GM21737 (cell line): ENCODE measurements at regions not wholly inside any gene's neighbourhood (a gene's known extent, or its start where the extent isn't known, plus 50 kb on each side); places are given as distances from the start of the nearest gene placed in this dataset.

Experiments used
- ATAC-seq: cut with Tn5 transposase; IDR thresholded peaks from one replicate; pipeline ENCODE4 v1.9.1; 2021; ENCODE audit warnings: mild to moderate bottlenecking, moderate library complexity; ENCODE audit not compliant: unreplicated experiment

DNA sequence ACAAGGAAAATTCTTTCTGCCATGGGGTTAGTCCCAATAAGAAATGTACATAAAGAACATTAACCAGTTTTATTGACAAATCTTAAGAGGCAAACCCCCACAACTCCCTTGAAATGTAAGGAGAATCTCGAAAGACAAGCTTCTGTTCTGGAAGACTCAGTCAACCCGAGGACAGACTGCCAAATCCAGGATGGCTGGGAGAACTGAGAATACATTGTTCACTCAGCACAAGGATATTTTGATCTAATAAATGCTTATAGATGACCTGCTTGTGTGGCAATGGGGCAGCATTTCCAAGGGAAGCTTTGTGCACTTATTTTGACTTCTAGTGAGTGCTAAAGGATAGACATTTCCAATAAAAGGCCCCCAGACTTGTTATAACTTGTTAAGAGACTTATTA lies 280.4 kb downstream of the DHX15 start:
- no peak for ATAC-seq

DNA sequence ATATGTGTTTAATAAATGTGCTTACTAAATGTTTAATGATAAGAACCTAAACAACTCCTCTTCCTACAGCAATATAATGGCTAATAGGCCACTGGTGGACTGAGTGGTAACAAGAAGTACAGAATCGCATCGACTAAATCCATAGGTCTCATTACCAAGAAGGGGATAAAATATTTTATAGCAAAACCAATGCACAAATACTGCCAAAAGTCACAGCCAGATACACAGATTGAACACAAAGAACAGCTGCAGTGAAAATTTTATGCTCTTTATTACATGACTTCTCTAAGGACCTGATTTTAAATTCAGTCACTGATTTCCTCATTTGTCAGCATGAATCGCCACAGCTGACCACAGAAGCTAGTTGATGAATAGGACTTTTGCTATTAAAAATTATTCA lies 285.4 kb downstream of the DHX15 start:
- no peak for ATAC-seq

DNA sequence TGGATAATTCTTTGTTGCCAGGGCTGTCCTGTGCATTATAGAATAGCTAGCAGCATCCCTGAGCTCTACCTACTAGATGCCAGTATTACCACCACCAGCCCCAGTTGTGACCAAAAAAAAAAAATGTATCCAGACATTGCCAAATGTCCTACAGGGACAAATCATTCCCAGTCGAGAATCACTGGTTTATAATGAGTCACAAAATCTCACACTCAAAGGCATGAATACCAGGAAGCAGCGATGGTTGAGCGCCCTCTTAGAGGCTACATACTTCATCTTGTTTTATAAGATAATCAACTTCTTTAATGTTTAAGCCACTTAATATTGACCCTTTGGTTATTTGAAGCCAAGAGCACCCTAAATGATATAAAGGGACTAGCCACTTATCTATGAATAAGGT lies 297.3 kb downstream of the DHX15 start:
- ATAC-seq: no peak

DNA sequence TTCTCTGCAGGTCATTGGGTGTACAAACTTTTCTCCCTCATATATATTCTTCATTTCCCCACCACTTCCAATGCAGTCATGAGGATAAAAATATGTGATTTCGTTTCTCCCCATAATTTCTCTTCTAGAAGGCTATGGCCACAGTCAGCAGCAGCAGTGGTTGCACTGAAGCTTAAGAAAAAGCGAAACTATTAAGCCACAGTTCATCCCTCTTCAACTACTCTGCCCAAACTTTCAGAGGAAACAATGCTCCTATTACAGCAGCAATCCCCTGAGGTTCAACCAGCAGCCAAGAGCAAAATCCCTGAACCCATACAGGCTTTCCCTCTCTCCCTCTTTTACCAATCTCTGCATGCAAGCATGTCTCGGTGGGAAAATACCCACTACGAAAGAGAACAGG lies 298.6 kb downstream of the DHX15 start:
- ATAC-seq: no peak

DNA sequence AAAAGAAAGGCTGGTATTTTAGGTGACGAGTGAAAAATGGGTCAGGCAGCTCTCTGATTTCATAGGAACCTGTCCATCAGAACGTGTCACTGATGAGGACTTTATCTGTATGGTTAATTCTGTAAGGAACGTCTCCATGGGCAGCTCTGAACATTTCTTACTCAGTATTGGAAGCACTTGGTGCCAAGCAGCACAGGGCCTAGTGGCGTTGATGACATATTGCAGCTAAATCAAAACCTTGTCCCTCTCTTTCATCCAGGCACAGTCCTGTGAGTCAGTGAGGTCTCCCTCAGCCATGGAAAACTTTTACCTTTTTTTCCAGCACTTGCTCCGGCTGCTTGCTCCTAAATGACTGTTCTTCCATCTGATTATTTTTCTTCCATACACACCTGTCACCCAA lies 301.9 kb downstream of the DHX15 start:
- no peak for ATAC-seq

DNA sequence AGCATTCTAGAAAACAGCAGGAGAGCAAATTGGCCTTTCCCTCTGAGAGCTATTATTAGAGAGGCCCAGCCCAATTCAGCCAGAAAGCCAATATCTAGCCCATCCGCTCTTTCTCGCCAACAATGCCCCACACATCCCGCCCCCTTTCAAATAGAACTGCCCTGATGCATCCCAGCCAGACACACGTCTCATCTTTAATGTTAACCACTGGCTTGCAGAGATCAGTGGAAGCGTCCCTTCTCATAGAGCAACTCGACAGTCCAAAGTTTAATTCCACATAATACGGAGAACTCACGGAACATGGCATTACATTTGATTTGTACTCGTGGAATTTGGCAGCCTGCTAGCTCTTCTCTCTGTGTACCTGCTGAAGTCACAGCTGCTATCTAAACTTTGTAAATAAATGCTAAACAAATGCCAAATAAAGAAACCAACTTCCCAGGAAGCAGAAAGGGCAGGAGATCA lies 304.4 kb downstream of the DHX15 start:
- ATAC-seq: no peak

DNA sequence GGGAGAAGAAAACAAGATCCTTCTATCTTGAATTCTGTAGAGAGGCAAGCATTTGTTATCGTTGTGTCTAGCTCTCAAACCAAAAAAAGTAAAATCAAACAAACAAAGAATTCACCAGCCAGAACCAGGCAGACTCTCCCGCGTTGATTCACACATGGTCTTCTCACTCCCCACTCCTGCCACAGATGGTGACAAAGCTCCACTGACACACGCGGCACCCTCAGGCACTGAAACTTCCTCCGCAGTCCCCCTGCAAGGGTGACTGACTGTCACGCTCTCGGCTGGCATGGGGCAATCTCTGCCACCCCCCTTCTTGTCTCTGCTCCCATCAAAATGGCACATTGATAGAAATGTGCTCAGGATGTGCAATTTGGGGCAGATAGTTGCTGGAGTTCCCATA lies 304.9 kb downstream of the DHX15 start:
- ATAC-seq: no peak

DNA sequence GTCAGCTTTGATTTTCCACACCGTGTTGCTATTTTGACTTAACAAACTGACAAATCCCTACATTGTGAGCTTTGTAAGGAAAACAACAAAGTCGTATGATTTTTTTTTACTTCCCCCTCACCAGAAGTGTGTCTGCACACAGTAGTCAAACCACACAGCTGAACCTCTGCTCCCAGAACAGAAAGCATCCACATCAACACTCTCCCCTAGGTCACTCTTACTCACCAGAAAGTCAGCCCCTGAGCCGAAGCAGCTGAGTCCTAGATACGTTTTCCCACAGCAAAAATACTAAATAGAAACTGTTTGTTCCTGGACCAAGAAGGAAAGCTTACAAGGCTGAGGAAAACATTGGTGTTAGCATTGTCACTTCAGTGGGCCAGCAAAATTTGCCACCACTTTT lies 305.7 kb downstream of the DHX15 start:
- no peak for ATAC-seq

DNA sequence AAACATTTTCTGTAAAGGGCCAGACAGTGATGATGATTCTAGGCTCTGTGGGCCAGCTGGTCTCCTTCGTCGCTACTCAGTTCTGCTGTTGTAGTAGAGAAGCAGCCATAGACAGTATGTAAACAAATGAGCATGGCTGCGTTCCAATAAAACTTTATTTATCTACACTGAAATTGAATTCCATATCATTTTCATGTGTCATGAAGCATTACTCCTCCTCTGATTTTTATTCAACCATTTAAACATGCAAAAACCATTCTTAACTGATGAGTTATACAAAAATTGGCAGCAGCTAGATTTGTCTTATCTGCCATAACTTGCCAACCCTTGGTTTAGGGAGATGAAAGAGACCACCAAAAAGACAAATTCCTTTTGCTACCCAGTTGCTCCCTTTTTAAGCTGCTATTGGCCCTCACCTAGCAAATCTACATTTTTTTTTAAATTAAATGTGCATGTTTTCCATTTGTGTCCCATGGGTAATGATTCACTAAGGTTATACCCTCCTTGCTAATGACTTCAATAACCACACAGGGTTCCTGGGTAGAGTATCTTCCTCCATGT lies 309.9 kb downstream of the DHX15 start:
- ATAC-seq: no peak

DNA sequence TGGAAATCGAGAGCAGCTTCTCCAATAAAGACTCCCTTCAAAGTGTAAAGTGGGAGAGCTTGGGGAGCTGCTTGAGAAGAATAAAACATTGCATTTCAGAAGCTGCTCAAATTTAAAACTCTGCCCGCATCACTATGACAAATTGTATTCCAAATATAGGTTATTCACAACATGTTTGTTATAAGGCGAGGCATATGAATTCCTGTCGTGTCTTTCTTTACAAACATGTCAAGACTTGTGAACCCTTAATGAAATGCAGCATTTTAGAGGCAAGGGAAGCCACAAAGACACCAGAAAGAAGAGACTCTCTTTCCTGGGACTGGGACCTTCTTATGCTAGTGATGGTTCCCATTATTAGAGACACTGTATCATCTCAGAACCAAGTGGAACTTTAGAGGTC lies 311.2 kb downstream of the DHX15 start:
- ATAC-seq: no peak

DNA sequence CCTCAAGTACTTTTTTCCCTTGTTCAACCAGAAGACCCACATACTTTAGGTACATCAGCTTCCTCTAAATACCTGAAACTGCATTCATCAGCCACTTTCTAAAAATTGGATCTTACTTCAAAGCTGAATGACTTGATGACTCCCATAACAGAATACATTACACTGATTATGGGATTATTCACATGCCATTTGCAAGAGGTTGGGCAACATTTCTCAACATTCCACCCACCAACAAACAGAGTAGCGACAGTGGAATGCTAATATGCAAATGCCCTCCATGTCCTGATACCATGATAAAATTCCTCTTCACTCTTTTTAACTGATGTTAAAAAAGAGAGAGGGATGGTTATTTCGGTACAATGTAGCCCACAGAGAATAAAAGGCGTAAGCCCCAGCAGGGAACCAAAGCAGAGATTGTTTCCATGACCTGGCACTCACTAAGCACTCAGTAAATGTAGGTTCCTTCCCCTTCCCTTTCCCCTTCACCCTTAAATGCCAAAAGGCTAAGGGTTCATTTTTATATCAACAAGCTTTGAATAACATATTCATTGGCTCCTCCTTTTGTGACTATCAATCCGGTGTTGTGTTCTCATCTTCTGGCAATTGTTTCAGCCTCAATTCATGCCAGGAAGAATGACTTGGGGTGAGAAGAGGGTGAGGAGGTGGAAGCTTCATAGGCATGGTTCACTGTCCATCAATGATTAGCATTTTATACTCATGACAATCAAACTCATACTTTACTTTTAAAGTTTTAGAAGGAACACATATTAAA lies 317.2 kb downstream of the DHX15 start:
- no peak for ATAC-seq

DNA sequence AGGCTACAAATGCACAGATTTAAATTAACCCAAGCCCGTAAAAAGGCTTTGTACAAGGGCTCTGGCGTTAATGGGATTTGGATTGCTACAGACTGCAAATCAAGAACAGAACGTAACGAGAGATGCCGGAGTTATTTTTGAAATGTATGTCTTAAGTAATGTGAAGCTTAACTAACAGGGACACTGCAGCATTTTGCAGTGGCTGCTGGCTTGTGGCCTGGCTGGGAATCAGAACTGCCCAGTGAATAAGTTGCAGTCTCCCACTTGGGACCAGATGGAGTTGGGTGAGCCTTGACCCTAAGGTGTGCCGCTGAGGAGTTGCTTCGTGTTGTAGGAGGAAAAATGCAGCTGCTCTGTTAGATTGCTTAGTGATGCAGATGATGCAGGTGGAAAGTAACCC lies 318.4 kb downstream of the DHX15 start:
- ATAC-seq: no peak

DNA sequence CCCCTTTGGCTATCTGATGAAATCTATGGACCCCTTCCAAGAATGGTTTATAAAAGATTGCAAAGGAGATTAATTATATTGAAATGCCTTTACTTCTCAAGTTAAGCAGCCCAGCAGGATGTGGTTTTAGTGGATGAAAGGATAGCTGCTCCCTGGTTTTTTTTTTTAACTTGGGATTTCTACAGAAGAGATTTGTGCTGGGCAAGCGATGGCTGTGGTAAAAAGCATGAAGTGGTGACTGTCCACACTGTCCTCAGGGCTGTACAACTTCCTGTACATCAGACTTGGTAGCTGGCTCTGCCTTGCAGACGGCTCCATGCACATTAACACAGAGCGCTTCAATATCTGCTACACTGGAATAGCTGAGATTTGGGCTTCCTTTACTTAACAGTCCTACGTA lies 321.7 kb downstream of the DHX15 start:
- no peak for ATAC-seq

DNA sequence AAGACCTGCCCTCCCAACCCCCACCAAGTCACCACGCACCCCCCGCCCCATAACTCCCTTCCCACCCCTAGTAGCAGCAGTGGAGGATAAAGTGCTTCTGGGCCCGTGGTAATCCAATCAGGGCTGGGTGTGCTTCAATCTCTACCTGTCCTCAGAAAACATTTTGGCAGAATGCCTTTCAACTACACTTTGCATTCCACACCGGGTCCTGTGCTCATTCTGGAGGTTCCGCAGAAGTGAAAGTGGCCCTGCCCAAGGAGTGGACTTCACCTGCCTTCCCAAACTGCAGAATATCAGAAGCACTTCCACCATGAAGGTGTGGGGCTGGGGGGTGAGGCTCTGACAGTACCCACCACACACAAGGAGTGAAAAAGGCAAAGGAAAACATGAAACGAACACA lies 322.3 kb downstream of the DHX15 start:
- ATAC-seq: no peak

DNA sequence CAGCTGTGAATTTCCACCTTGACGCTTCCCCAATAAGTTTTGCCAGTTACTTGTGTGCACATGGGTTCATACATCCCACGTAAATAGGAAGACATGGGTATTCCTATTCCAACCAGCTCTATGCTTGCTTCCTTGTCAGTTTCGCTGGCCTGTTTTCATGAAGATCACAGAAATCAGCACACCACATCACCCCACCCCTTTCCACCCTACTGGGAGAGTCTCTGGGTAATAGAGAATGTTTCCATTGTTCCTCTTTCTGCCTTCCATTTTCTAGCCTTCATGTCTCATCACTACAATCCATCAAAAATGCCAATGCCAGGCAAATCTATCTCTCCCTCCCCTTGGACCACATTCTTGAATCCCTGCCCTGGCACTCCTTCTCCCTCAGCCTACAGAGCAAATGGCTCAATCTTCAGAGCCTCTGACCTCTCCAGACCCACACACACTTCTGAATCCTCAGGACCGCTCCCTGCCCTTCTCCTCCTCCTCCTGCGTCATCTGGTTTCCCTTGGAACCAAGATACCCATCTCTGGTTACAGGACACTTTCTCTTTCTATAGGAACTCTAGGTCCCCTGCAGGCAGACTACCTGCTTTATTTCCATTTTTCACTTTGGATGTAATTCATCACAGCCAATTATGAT lies 323.3 kb downstream of the DHX15 start:
- ATAC-seq: no peak

DNA sequence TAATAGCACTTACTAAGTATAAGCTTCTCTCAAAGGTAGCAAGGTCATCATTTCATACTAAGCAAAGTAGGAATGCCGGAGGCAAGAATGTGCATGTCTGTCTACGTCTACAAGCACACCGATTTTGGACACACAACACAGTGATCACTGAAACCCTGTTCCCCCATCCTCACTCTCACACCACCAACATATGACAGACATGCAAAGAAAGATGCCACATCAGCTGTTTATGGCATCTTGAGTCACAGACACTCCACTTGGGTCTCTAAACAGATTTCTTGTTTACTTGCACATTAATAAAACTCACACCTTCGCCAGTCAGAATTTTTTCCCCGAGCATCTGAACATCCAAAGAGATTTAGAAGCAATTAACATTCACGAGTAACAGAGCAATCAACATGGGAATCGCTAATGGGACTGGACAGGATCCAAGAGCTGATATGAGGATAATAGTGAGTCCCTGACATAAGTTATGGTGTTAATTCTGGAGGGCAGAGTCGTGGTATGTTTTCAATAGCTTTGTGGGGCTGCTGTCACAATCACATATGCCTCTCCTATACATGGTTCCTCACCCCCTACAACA lies 324.1 kb downstream of the DHX15 start:
- no peak for ATAC-seq

DNA sequence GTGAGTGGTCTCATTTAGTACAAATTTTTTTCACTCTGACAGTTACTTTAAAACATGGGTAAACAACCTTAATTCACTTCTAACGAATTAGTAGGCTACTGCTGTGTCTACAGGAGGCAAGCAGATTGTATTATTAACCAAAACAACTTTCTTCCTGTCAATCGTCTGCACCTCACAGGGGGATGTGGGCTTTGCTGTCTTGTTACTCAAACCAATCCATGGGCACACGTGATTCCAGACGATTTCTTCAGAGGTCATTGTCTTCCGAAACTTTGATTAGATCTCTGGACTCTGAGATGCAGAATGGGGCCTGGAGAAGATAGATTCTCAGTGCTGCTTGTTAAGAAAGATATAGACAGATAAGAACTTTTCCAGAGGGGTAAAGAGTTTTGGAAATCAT lies 327.8 kb downstream of the DHX15 start:
- ATAC-seq: no peak

DNA sequence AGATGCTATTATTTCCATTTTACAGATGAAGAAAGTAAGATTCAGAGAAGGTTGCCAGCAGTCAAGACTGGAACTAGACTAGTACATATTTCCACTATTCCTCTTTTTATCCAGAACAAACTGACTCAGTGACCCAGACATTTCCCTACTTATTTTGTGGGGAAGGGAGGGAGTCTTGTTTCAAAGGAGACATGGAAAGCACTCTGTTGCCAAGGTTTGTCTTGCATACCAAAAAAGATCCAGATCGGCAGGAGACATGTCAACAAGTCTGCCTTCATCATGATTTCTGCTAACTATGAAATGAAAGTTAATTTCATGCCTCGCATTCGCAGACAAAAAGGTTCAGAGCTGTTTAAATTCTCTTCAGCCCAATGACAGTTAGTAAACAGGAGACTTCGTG lies 328.3 kb downstream of the DHX15 start:
- ATAC-seq: no peak

DNA sequence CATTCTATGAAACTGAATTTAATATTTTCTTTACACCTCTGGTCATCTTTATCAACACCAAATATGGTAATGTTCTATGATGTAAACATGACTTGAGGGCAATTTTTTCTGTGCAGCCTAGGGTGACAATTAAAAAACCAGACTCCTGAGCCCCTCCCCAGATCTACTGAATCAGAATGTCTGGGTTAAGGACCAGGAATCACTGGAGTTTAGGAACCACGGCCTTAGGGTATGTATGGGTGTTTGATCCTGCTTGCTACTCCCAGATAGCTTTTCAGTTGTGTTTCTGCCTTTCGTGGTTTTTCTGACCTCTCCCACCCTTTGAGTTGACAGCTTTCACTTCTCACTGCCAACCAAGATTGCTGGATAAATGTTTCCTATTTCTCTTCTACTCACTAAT lies 332.2 kb downstream of the DHX15 start:
- no peak for ATAC-seq

DNA sequence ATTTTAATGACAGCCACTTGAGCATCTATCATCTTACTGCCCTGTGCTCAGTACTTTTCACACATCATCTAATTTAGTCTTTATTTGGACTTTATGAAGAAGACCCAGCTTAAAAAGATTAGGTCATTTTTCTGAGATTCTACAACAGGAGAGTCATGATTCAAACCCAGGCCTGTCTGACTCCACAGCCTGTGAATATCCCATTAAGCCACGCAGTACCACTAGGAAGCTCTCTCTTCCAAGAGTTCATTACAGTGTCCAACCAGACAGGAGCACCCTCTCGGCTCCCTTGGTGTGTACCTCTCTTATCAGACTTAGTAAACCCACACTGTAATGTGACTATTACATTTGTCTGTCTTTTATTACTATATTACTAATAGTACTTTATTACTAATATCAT lies 332.8 kb downstream of the DHX15 start:
- no peak for ATAC-seq

DNA sequence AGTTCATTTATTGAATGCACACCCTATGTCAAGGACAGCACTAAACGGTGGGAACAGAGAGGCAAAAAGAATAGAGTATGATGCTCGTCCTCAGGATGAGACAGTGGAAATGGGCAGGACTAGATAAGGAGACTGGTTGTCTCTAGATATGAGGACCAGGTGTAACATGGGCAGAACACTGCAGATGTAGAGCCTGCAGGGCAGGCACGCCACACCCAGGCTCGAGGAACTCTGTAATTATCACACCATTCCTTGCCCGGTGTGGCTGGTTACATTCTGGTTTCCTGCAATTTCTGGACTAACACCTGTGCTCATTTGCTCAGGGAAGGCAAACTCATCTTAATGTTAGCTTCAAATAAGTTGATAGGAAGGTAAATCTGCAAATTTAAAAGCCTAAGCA lies 334.4 kb downstream of the DHX15 start:
- no peak for ATAC-seq
